ENCODE measurements at regions not wholly inside any gene's neighbourhood (a gene's known extent, or its start where the extent isn't known, plus 50 kb on each side); places are given as distances from the start of the nearest gene placed in this dataset.

DNA sequence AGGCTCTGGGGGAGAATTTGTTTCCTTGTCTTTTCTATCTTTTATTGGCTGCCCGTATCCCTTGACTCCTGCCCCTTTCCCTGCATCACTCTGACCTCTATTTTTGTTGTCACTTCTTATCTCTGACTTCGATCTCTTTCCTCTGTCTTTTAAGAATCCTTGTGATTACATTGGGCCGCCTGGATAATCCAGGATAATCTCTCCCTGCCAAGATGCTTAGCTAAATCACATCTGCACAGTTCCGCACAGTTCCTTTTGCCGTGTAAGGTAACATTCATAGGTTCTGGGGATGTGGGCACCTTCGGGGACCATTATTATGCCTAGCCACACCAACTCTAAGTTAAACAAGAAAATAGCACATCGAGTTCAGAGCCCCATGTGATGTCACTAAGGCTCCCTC is 103.0 kb upstream of the DPPA4 start:
- H3K9me3 ChIP-seq (ENCODE audit: low read length), result no peaks in the 10 kb centered on the region
- intact Hi-C loops (cut with micrococcal nuclease), result no loop called here
- H3K4me2 ChIP-seq (ENCODE audit: low read length), result no peak overlapping the region
- no peak overlapping the region for H3K4me3 ChIP-seq (ENCODE audit: low read length)
- CTCF ChIA-PET, result no interaction called here
- no peaks in the 10 kb centered on the region for H3K9me2 ChIP-seq (replicated peaks; ENCODE audit: low read length)
- ATAC-seq (no peak), DNase-seq (no peak)
- H3K79me2 ChIP-seq (ENCODE audit: low read length), result no peaks in the 10 kb centered on the region
- H3K4me1 ChIP-seq (ENCODE audit: insufficient read depth, low read length), result no peaks in the 10 kb centered on the region
- peaks cover 46% of the 10 kb centered on the region for H3K27me3 ChIP-seq (ENCODE audit: low read length)
- H2AFZ ChIP-seq (ENCODE audit: low read length), result no peak overlapping the region
- H3K27ac ChIP-seq (ENCODE audit: low read length), result no peak overlapping the region
- H3K36me3 ChIP-seq (ENCODE audit: low read depth, low read length), result no peaks in the 10 kb centered on the region
- no TSS peak for BruUV-seq (replicated peaks)
- no peaks in the 10 kb centered on the region for H3F3A ChIP-seq (ENCODE audit: low read length, unreplicated experiment)
- POLR2A ChIA-PET (ENCODE audit: unreplicated experiment), result no interaction called here
- no peak for TF ChIP-seq EZH2phosphoT487 (IDR thresholded peaks at IDR 0.05; ENCODE audit: borderline replicate concordance, low read length)
- TF ChIP-seq CTCF (conservative IDR thresholded peaks at IDR 0.05; ENCODE audit: low read depth, low read length), result no peak
- no peak for TF ChIP-seq EZH2 (IDR thresholded peaks at IDR 0.05; ENCODE audit: low read length, unreplicated experiment)
- H3K9ac ChIP-seq (ENCODE audit: low read length), result no peak overlapping the region
- no peaks in the 10 kb centered on the region for H4K20me1 ChIP-seq (ENCODE audit: low read length)

DNA sequence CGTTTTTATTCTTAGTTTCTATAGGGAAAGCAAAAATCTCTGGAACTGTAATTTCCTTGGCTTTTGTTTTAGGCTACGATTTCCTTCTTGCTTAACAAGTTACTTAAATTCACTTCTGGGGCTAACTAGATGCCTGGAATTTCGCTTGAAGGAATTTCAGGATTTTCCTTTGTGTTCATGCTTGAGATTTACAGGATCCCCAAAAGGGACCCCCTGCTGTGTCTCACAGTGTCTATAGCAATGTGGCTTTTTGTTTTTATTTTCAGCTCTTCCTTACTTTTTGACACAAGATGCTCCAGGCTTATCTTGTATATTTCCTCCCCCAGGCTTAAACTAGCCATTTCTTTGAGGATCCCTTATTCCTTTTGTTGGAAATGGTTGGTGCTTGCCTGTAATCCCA is 95.5 kb upstream of the DPPA4 start:
- H3K9me3 ChIP-seq (ENCODE audit: low read length), result no peaks in the 10 kb centered on the region
- ChIA-PET POLR2A (ENCODE audit: unreplicated experiment) (no interaction called here), CTCF (no interaction called here)
- H3K9me2 ChIP-seq (replicated peaks; ENCODE audit: low read length), result no peaks in the 10 kb centered on the region
- no TSS peak for BruUV-seq (replicated peaks)
- H3K9ac ChIP-seq (ENCODE audit: low read length), result no peak overlapping the region
- no peaks in the 10 kb centered on the region for H3K79me2 ChIP-seq (ENCODE audit: low read length)
- no peak for DNase-seq
- H3K4me1 ChIP-seq (ENCODE audit: insufficient read depth, low read length), result no peaks in the 10 kb centered on the region
- no peaks in the 10 kb centered on the region for H3F3A ChIP-seq (ENCODE audit: low read length, unreplicated experiment)
- TF ChIP-seq EZH2phosphoT487 (IDR thresholded peaks at IDR 0.05; ENCODE audit: borderline replicate concordance, low read length), result no peak
- H2AFZ ChIP-seq (ENCODE audit: low read length), result no peak overlapping the region
- no peak overlapping the region for H3K4me2 ChIP-seq (ENCODE audit: low read length)
- H4K20me1 ChIP-seq (ENCODE audit: low read length), result no peaks in the 10 kb centered on the region
- peaks cover 34% of the 10 kb centered on the region; the same call in 1 of the 2 replicates for H3K27me3 ChIP-seq (ENCODE audit: low read length)
- no peak overlapping the region for H3K27ac ChIP-seq (ENCODE audit: low read length)
- no peaks in the 10 kb centered on the region for H3K36me3 ChIP-seq (ENCODE audit: low read depth, low read length)
- intact Hi-C loops (cut with micrococcal nuclease), result no loop called here
- H3K4me3 ChIP-seq (ENCODE audit: low read length), result no peak overlapping the region
- ATAC-seq, result no peak

DNA sequence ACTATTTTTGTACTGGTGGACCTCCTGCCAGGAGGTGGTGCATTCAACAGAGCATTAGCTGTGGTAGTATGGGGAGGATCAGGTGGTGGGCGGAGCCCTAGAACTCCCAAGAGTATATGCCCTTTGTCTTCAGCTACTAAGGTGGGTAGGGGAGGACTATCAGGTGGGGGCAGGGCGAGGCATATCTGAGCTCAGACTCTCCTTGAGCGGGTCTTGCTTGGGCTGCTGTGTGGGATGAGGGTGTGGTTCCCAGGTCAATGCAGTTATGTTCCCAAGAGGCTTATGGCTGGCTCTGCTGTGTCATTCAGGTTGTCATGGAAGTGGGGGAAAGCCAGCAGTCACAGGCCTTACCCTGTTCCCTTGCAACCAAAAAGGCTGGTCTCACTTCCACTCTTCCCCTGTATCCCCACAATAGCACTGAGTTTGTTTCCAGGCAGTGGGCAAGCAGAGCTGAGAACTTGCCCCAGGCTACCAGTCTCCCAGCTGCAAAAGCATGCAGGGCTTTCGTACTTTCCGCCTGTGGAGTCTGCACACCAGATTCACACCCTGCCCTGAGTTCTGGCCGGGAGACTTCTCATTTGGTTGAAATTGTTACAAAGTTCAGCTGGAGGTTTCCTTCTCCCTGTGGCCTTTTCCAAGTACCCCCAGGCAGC is 93.7 kb upstream of the DPPA4 start:
- CTCF ChIA-PET, result no interaction called here

More for the DNA sequence above, 93.7 kb upstream of the DPPA4 start:
- no peak overlapping the region for H3K4me2 ChIP-seq (ENCODE audit: low read length)
- H3K4me1 ChIP-seq (ENCODE audit: insufficient read depth, low read length), result no peaks in the 10 kb centered on the region
- DNase-seq (no peak), ATAC-seq (no peak)
- TF ChIP-seq EZH2 (IDR thresholded peaks at IDR 0.05; ENCODE audit: low read length, unreplicated experiment) (no peak), CTCF (conservative IDR thresholded peaks at IDR 0.05; ENCODE audit: low read depth, low read length) (no peak), EZH2phosphoT487 (IDR thresholded peaks at IDR 0.05; ENCODE audit: borderline replicate concordance, low read length) (no peak)
- no peaks in the 10 kb centered on the region for H3K79me2 ChIP-seq (ENCODE audit: low read length)
- H3F3A ChIP-seq (ENCODE audit: low read length, unreplicated experiment), result no peaks in the 10 kb centered on the region
- H3K27ac ChIP-seq (ENCODE audit: low read length), result no peak overlapping the region
- no peaks in the 10 kb centered on the region for H3K36me3 ChIP-seq (ENCODE audit: low read depth, low read length)
- no peak overlapping the region for H3K4me3 ChIP-seq (ENCODE audit: low read length)
- BruUV-seq (replicated peaks), result no TSS peak
- no peaks in the 10 kb centered on the region for H4K20me1 ChIP-seq (ENCODE audit: low read length)
- no peaks in the 10 kb centered on the region for H3K9me3 ChIP-seq (ENCODE audit: low read length)
- POLR2A ChIA-PET (ENCODE audit: unreplicated experiment), result no interaction called here
- no peaks in the 10 kb centered on the region for H3K9me2 ChIP-seq (replicated peaks; ENCODE audit: low read length)
- intact Hi-C loops (cut with micrococcal nuclease), result no loop called here
- H3K27me3 ChIP-seq (ENCODE audit: low read length), result peaks cover 24% of the 10 kb centered on the region; the same call in 1 of the 2 replicates
- no peak overlapping the region for H2AFZ ChIP-seq (ENCODE audit: low read length)
- H3K9ac ChIP-seq (ENCODE audit: low read length), result no peak overlapping the region

All from PC-3 (cell line).